SK-N-SH treated with all-trans-retinoic acid at 6 μM for 48 hours (cell line): ENCODE measurements at regions not wholly inside any gene's neighbourhood (a gene's known extent, or its start where the extent isn't known, plus 50 kb on each side); places are given as distances from the start of the nearest gene placed in this dataset.

Source experiments
- ESRRG ChIP-seq: fragments of 250-450 bp; sonication (Bioruptor Pico); IDR thresholded peaks from 2 replicates; pipeline ENCODE4 v1.6.1; 2021; ENCODE audit warnings: mild to moderate bottlenecking
- PPARA ChIP-seq: fragments of 250-450 bp; sonication (Bioruptor Pico); IDR thresholded peaks from 2 replicates; pipeline ENCODE4 v1.5.0; 2020; ENCODE audit warnings: mild to moderate bottlenecking, borderline replicate concordance
- RARB ChIP-seq: fragments of 250-450 bp; sonication (Bioruptor Pico); IDR thresholded peaks from 2 replicates; pipeline ENCODE4 v1.8.0; 2021; ENCODE audit warnings: mild to moderate bottlenecking, moderate library complexity
- ZNF8 ChIP-seq: fragments of 450-650 bp; formaldehyde crosslinking; IDR thresholded peaks from 2 replicates; pipeline ENCODE4 v1.5.0; 2020; ENCODE audit warnings: mild to moderate bottlenecking, moderate library complexity

DNA sequence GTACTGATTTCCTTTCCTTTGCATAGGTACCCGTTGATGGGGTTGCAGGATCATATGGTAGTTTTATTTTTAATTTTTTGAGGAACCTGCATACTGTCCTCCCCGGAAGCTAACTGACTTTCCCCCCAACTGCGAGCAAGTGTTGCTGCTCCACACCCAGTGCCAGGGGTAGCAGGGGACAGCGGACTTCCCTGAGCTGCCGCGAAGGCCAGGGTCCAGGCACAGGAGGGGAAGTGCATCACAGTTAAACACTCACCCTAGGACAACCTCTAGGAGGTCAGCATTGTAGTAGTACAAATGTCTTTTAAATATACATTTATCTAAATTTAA, 201.7 kb downstream of the NPIPB11 start:
- no peak for TF ChIP-seq ESRRG (CRISPR knock-in tag)
- TF ChIP-seq PPARA: no peak
- TF ChIP-seq RARB: no peak
- TF ChIP-seq ZNF8 (CRISPR knock-in tag): no peak
